A549 (cell line): ENCODE measurements at regions not wholly inside any gene's neighbourhood (a gene's known extent, or its start where the extent isn't known, plus 50 kb on each side); places are given as distances from the start of the nearest gene placed in this dataset.

Source experiments
- ATAC-seq, 2 experiments: fragments of 200-7000 bp in 1 of 2; fragments of >200 bp in 1 of 2; cut with Nextera tagmentation in 1 of 2; cut with Tn5 transposase in 1 of 2; 3 replicates each; pipeline versions ENCODE4 v1.8.0 to v1.9.1; 2018 to 2020; ENCODE audit warnings: mild to moderate bottlenecking in 1 of 2, moderate library complexity in 1 of 2
- CTCF ChIA-PET: fragments of 300-600 bp; sonication (Branson Sonifier 250); formaldehyde crosslinking; extraction: SDS; loops from one replicate; lab custom pipeline; 2021; ENCODE audit warnings: antibody characterized with exemption, inconsistent platforms; lab: Yijun Ruan, JAX
- POLR2A ChIA-PET: fragments of 350-600 bp; formaldehyde crosslinking; extraction: SDS; loops from one replicate; lab custom pipeline; 2021; ENCODE audit warnings: antibody characterized with exemption, inconsistent platforms; lab: Yijun Ruan, JAX
- DNase-seq, 2 experiments: peaks; one replicate each; pipeline versions ENCODE4 v3.0.0 to v3.0.0-alpha.2; 2011 to 2016; ENCODE audit warnings: low read depth in 1 of 2, low spot score in 1 of 2
- FAIRE-seq: peaks from 2 replicates; lab custom pipeline; 2011; peaks lifted over from hg19 to GRCh38; lab: Jason Lieb, UNC
- H3K27ac ChIP-seq, 2 experiments: fragments of >200 bp; sonication (Bioruptor Twin); formaldehyde crosslinking; 3 replicates each; pipeline ENCODE4 v1.5.1; 2016 to 2017
- H3K4me1 ChIP-seq: fragments of >200 bp; sonication (Bioruptor Twin); formaldehyde crosslinking; 3 replicates; pipeline ENCODE4 v1.6.1; 2016
- H3K4me2 ChIP-seq: fragments of >200 bp; sonication (Bioruptor Twin); formaldehyde crosslinking; 3 replicates; pipeline ENCODE4 v1.6.1; 2016
- H3K4me3 ChIP-seq: fragments of >200 bp; sonication (Bioruptor Twin); formaldehyde crosslinking; 3 replicates; pipeline ENCODE4 v1.5.1; 2016
- H3K9me3 ChIP-seq: fragments of >200 bp; sonication (Bioruptor Twin); formaldehyde crosslinking; 3 replicates; pipeline ENCODE4 v1.6.1; 2016
- BHLHE40 ChIP-seq: IDR thresholded peaks from 2 replicates; pipeline ENCODE4 v1.6.1; 2012; ENCODE audit warnings: low read depth, low read length, inconsistent platforms
- CEBPB ChIP-seq, 2 experiments: fragments of >200 bp in 1 of 2; sonication (Bioruptor Twin) in 1 of 2; formaldehyde crosslinking in 1 of 2; IDR thresholded peaks; 2 replicates each; pipeline ENCODE4 v1.6.1; 2012 to 2016
- CHD4 ChIP-seq: fragments of 200-600 bp; sonication (generic); IDR thresholded peaks from 2 replicates; pipeline ENCODE4 v1.6.1; 2016; ENCODE audit warnings: antibody characterized with exemption, mild to moderate bottlenecking, borderline replicate concordance
- EP300 ChIP-seq, 2 experiments: fragments of >200 bp; sonication (Bioruptor Twin); formaldehyde crosslinking; IDR thresholded peaks; 2 replicates in 1 of 2; 3 replicates in 1 of 2; pipeline ENCODE4 v1.6.1; 2016 to 2017
- FOSB ChIP-seq: fragments of 250-450 bp; sonication (Bioruptor Pico); IDR thresholded peaks from 2 replicates; pipeline ENCODE4 v1.5.0; 2020; ENCODE audit warnings: mild to moderate bottlenecking, moderate library complexity
- FOXS1 ChIP-seq: fragments of 250-450 bp; sonication (Bioruptor Pico); IDR thresholded peaks from 2 replicates; pipeline ENCODE4 v1.5.0; 2020; ENCODE audit warnings: mild to moderate bottlenecking, moderate library complexity
- HOXB5 ChIP-seq: fragments of 250-450 bp; sonication (Bioruptor Pico); IDR thresholded peaks from 2 replicates; pipeline ENCODE4 v1.5.0; 2020; ENCODE audit warnings: mild to moderate bottlenecking, moderate library complexity
- JUN ChIP-seq, 2 experiments: fragments of >200 bp; sonication (Bioruptor Twin); formaldehyde crosslinking; IDR thresholded peaks; 2 replicates in 1 of 2; 3 replicates in 1 of 2; pipeline ENCODE4 v1.6.1; 2016 to 2017
- JUNB ChIP-seq: fragments of >200 bp; sonication (Bioruptor Twin); formaldehyde crosslinking; IDR thresholded peaks from 2 replicates; pipeline ENCODE4 v1.6.1; 2016
- NPAS2 ChIP-seq: fragments of 250-450 bp; sonication (Bioruptor Pico); IDR thresholded peaks from 2 replicates; pipeline ENCODE4 v1.8.0; 2022; ENCODE audit warnings: mild to moderate bottlenecking, moderate library complexity, borderline replicate concordance
- NR3C1 ChIP-seq: fragments of >200 bp; sonication (Bioruptor Twin); formaldehyde crosslinking; IDR thresholded peaks from 3 replicates; pipeline ENCODE4 v1.6.1; 2017
- POLR2A ChIP-seq: IDR thresholded peaks from 2 replicates; pipeline ENCODE4 v1.6.1; 2012; ENCODE audit warnings: mild to moderate bottlenecking, low read length
- POLR2AphosphoS2 ChIP-seq: conservative IDR thresholded peaks from 2 replicates; pipeline ENCODE4 v1.6.1; 2012; ENCODE audit warnings: low read length, improper control_type of control experiment, inconsistent platforms
- RAD21 ChIP-seq, 2 experiments: fragments of >200 bp in 1 of 2; sonication (Bioruptor Twin) in 1 of 2; formaldehyde crosslinking in 1 of 2; IDR thresholded peaks in 1 of 2; conservative IDR thresholded peaks in 1 of 2; 2 replicates in 1 of 2; 3 replicates in 1 of 2; pipeline ENCODE4 v1.6.1; 2012 to 2018; ENCODE audit warnings: inconsistent platforms in 1 of 2
- RFX5 ChIP-seq: fragments of 450-650 bp; IDR thresholded peaks from 2 replicates; pipeline ENCODE4 v1.7.1; 2014; ENCODE audit warnings: antibody characterized with exemption, mild to moderate bottlenecking, moderate library complexity
- RNF2 ChIP-seq: fragments of 200-600 bp; sonication (generic); IDR thresholded peaks from 2 replicates; pipeline ENCODE4 v1.6.1; 2016; ENCODE audit warnings: low read depth, mild to moderate bottlenecking, antibody characterized with exemption, moderate library complexity, borderline replicate concordance
- TP53 ChIP-seq: fragments of 250-450 bp; sonication (Bioruptor Pico); IDR thresholded peaks from 2 replicates; pipeline ENCODE4 v1.5.0; 2021; ENCODE audit warnings: mild to moderate bottlenecking, moderate library complexity
- ZC3H11A ChIP-seq: fragments of 450-650 bp; IDR thresholded peaks from 2 replicates; pipeline ENCODE4 v1.6.1; 2014; ENCODE audit warnings: antibody characterized with exemption, mild to moderate bottlenecking
- WGBS: methylation state at CpG from one replicate; pipeline ENCODE4 v1.1.6; 2017; ENCODE audit errors: missing lambda C conversion rate; 5-methylcytosine and 5-hydroxymethylcytosine counted together
- TF ChIP-seq, protein P1 (sequence below): IDR thresholded peaks from 2 replicates; pipeline ENCODE4 v1.6.1; 2012
- TF ChIP-seq, protein P2 (sequence below): fragments of 200-600 bp; sonication (generic); IDR thresholded peaks from 2 replicates; pipeline ENCODE4 v1.6.1; 2016; ENCODE audit warnings: antibody characterized with exemption, mild to moderate bottlenecking, moderate library complexity
- TF ChIP-seq, protein P3 (sequence below): fragments of 450-650 bp; IDR thresholded peaks from 2 replicates; pipeline ENCODE4 v1.6.1; 2014; ENCODE audit warnings: antibody characterized with exemption
- TF ChIP-seq, protein P4 (sequence below): fragments of 250-450 bp; sonication (Bioruptor Pico); IDR thresholded peaks from 2 replicates; pipeline ENCODE4 v1.5.0; 2020; ENCODE audit warnings: low read depth, mild to moderate bottlenecking, moderate library complexity
- TF ChIP-seq, protein P5 (sequence below): fragments of >200 bp; sonication (Bioruptor Twin); formaldehyde crosslinking; IDR thresholded peaks from 3 replicates; pipeline ENCODE4 v1.6.1; 2016
- TF ChIP-seq, protein P6 (sequence below): fragments of 250-450 bp; sonication (Bioruptor Pico); IDR thresholded peaks from 2 replicates; pipeline ENCODE4 v1.5.0; 2021; ENCODE audit warnings: mild to moderate bottlenecking, moderate library complexity, borderline replicate concordance

DNA sequence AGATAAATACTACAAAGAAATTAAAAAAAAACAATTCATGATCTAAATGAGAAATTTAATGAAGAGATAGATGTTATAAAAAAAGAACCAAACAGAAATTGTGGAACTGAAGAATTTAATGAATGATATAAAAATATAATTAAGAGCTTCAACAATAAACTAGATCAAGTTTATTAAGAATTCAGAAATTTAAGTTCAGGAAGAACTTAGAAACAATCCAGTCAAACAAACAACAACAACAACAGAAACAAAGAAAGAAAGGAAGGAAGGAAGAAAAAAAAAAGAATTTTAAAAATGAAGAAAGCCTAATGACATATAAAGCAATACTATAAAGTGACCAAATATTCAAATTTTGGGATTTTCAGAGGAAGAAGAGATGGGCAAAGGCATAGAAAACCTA lies 157.3 kb upstream of the FOXN2 start:
- TF ChIP-seq, protein P1, sequence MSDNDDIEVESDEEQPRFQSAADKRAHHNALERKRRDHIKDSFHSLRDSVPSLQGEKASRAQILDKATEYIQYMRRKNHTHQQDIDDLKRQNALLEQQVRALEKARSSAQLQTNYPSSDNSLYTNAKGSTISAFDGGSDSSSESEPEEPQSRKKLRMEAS, result no peak
- TF ChIP-seq, protein P2, sequence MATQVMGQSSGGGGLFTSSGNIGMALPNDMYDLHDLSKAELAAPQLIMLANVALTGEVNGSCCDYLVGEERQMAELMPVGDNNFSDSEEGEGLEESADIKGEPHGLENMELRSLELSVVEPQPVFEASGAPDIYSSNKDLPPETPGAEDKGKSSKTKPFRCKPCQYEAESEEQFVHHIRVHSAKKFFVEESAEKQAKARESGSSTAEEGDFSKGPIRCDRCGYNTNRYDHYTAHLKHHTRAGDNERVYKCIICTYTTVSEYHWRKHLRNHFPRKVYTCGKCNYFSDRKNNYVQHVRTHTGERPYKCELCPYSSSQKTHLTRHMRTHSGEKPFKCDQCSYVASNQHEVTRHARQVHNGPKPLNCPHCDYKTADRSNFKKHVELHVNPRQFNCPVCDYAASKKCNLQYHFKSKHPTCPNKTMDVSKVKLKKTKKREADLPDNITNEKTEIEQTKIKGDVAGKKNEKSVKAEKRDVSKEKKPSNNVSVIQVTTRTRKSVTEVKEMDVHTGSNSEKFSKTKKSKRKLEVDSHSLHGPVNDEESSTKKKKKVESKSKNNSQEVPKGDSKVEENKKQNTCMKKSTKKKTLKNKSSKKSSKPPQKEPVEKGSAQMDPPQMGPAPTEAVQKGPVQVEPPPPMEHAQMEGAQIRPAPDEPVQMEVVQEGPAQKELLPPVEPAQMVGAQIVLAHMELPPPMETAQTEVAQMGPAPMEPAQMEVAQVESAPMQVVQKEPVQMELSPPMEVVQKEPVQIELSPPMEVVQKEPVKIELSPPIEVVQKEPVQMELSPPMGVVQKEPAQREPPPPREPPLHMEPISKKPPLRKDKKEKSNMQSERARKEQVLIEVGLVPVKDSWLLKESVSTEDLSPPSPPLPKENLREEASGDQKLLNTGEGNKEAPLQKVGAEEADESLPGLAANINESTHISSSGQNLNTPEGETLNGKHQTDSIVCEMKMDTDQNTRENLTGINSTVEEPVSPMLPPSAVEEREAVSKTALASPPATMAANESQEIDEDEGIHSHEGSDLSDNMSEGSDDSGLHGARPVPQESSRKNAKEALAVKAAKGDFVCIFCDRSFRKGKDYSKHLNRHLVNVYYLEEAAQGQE, result no peak
- TF ChIP-seq NPAS2 (CRISPR knock-in tag) (no peak), RNF2 (no peak), FOXS1 (CRISPR knock-in tag) (no peak), ZC3H11A (no peak), HOXB5 (no peak), TP53 (no peak), BHLHE40 (no peak), RFX5 (no peak), EP300 (IDR thresholded peaks at IDR 0.05) (no peak), RAD21 (conservative IDR thresholded peaks at IDR 0.05 in 1 of 2, IDR thresholded peaks at IDR 0.05 in 1 of 2) (no peak), JUNB (no peak)
- TF ChIP-seq, protein P3, sequence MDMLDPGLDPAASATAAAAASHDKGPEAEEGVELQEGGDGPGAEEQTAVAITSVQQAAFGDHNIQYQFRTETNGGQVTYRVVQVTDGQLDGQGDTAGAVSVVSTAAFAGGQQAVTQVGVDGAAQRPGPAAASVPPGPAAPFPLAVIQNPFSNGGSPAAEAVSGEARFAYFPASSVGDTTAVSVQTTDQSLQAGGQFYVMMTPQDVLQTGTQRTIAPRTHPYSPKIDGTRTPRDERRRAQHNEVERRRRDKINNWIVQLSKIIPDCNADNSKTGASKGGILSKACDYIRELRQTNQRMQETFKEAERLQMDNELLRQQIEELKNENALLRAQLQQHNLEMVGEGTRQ, result no peak
- TF ChIP-seq, protein P4, sequence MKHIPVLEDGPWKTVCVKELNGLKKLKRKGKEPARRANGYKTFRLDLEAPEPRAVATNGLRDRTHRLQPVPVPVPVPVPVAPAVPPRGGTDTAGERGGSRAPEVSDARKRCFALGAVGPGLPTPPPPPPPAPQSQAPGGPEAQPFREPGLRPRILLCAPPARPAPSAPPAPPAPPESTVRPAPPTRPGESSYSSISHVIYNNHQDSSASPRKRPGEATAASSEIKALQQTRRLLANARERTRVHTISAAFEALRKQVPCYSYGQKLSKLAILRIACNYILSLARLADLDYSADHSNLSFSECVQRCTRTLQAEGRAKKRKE, result no peak
- POLR2A ChIA-PET, result no interaction called here
- DNase-seq, result no peak
- no peak for FAIRE-seq
- 0 out of 3 replicates have a peak, but pooled peaks cover 4% of the 10 kb centered on the region for H3K9me3 ChIP-seq
- H3K4me3 ChIP-seq, result no peak overlapping the region
- CTCF ChIA-PET, result no interaction called here
- ATAC-seq, result no peak
- no peak overlapping the region for H3K4me2 ChIP-seq
- H3K27ac ChIP-seq, result no peak overlapping the region
- no peaks in the 10 kb centered on the region for H3K4me1 ChIP-seq

DNA sequence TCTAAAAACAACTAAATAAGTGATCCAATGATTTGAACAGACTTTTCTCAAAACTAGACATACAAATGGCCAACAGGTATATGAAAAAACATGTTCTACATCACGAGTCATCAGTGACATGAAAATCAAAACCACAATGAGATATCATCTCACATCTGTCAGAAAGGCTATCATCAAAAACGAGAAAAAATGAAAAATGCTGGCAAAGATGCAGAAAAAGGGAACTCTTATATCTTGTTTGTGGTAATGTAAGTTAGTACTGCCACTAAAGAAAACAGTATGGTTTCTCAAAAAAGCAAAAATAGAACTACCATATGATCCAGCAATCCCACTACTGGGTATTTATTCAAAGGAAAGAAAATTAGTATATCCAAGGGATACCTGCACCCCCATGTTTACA lies 152.9 kb upstream of the FOXN2 start:
- 1% methylated on average over 2 of the region's 2 CpGs for WGBS
- ChIA-PET POLR2A (no interaction called here), CTCF (no interaction called here)
- no peak for ATAC-seq
- DNase-seq, result no peak
- FAIRE-seq, result no peak
- Histone ChIP-seq H3K9me3 (0 out of 3 replicates have a peak, but pooled peaks cover 4% of the 10 kb centered on the region), H3K27ac (no peak overlapping the region), H3K4me2 (no peak overlapping the region), H3K4me3 (no peak overlapping the region), H3K4me1 (no peaks in the 10 kb centered on the region)
- no peak for TF ChIP-seq NR3C1
- TF ChIP-seq, protein P4, result no peak
- TF ChIP-seq POLR2AphosphoS2, result no peak
- TF ChIP-seq, protein P5, sequence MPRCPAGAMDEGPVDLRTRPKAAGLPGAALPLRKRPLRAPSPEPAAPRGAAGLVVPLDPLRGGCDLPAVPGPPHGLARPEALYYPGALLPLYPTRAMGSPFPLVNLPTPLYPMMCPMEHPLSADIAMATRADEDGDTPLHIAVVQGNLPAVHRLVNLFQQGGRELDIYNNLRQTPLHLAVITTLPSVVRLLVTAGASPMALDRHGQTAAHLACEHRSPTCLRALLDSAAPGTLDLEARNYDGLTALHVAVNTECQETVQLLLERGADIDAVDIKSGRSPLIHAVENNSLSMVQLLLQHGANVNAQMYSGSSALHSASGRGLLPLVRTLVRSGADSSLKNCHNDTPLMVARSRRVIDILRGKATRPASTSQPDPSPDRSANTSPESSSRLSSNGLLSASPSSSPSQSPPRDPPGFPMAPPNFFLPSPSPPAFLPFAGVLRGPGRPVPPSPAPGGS, result no peak
- no peak for TF ChIP-seq FOXS1 (CRISPR knock-in tag)
- no peak for TF ChIP-seq ZC3H11A
- TF ChIP-seq JUN (IDR thresholded peaks at IDR 0.05), result no peak
- TF ChIP-seq, protein P6, sequence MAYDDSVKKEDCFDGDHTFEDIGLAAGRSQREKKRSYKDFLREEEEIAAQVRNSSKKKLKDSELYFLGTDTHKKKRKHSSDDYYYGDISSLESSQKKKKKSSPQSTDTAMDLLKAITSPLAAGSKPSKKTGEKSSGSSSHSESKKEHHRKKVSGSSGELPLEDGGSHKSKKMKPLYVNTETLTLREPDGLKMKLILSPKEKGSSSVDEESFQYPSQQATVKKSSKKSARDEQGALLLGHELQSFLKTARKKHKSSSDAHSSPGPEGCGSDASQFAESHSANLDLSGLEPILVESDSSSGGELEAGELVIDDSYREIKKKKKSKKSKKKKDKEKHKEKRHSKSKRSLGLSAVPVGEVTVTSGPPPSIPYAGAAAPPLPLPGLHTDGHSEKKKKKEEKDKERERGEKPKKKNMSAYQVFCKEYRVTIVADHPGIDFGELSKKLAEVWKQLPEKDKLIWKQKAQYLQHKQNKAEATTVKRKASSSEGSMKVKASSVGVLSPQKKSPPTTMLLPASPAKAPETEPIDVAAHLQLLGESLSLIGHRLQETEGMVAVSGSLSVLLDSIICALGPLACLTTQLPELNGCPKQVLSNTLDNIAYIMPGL (CRISPR knock-in tag), result no peak
- no peak for TF ChIP-seq CHD4
- no peak for TF ChIP-seq POLR2A
- TF ChIP-seq TP53, result no peak
- TF ChIP-seq FOSB (CRISPR knock-in tag), result no peak
- TF ChIP-seq CEBPB (IDR thresholded peaks at IDR 0.05), result no peak
- TF ChIP-seq, protein P1, result no peak
